Esophagus squamous epithelium (tissue), 4 donors: ENCODE measurements at regions not wholly inside any gene's neighbourhood (a gene's known extent, or its start where the extent isn't known, plus 50 kb on each side); places are given as distances from the start of the nearest gene placed in this dataset.

ENCODE experiments used
- POLR2A ChIP-seq, 4 donors: fragments of 450-650 bp; IDR thresholded peaks; one replicate each; pipeline ENCODE4 v1.6.1; 2017; ENCODE audit warnings: antibody characterized with exemption in 4 of 4, mild to moderate bottlenecking in 4 of 4, moderate library complexity in 3 of 4
- TF ChIP-seq, protein P1 (sequence below), 6 experiments: fragments of 450-650 bp in 4 of 6; fragments of 200-600 bp in 2 of 6; sonication (generic) in 2 of 6; IDR thresholded peaks; one replicate each; pipeline ENCODE4 v1.5.1; 2016 to 2019; ENCODE audit warnings: antibody characterized with exemption in 6 of 6, mild to moderate bottlenecking in 4 of 6, moderate library complexity in 4 of 6

DNA sequence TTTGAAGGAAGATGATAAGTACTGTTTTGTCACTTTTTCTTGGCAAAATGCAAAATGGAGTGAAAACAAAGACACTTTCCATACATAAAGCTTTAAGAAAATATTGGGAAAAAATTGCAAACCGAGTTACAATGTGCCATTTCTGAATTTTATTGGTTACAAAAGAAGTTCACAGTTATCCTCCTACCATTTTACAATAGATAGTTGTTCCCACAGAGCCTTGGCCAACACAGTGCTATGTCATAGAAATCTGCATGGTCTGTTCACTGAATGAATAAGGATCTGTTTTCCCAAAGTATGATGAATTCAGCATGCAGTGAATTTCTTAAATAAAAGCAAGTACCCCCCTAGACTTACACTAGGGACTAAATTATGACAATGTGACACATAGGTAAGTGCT is 268.2 kb upstream of the POU3F2 start:
- TF ChIP-seq, protein P1, sequence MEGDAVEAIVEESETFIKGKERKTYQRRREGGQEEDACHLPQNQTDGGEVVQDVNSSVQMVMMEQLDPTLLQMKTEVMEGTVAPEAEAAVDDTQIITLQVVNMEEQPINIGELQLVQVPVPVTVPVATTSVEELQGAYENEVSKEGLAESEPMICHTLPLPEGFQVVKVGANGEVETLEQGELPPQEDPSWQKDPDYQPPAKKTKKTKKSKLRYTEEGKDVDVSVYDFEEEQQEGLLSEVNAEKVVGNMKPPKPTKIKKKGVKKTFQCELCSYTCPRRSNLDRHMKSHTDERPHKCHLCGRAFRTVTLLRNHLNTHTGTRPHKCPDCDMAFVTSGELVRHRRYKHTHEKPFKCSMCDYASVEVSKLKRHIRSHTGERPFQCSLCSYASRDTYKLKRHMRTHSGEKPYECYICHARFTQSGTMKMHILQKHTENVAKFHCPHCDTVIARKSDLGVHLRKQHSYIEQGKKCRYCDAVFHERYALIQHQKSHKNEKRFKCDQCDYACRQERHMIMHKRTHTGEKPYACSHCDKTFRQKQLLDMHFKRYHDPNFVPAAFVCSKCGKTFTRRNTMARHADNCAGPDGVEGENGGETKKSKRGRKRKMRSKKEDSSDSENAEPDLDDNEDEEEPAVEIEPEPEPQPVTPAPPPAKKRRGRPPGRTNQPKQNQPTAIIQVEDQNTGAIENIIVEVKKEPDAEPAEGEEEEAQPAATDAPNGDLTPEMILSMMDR (IDR thresholded peaks at IDR 0.05) = no peak
- no peak for TF ChIP-seq POLR2A (IDR thresholded peaks at IDR 0.05)
